CD14-positive monocyte (primary cell): ENCODE measurements at regions not wholly inside any gene's neighbourhood (a gene's known extent, or its start where the extent isn't known, plus 50 kb on each side); places are given as distances from the start of the nearest gene placed in this dataset.

Experiments used
- DNase-seq, 3 donors: peaks; one replicate each; pipeline ENCODE4 v3.0.0-alpha.2; 2011 to 2022
- H2AFZ ChIP-seq: 2 replicates; pipeline ENCODE4 v1.6.0; 2012; ENCODE audit warnings: mild to moderate bottlenecking, low read depth, low read length, inconsistent platforms; ENCODE audit not compliant: insufficient read depth, poor library complexity, severe bottlenecking
- H3K27ac ChIP-seq, 2 donors: 1 replicate in 1 of 2; 2 replicates in 1 of 2; pipeline ENCODE4 v1.5.1; 2012 to 2013; ENCODE audit warnings: low read length in 2 of 2, control low read depth in 1 of 2, inconsistent platforms in 1 of 2, low read depth in 1 of 2, mild to moderate bottlenecking in 1 of 2
- H3K27me3 ChIP-seq, 2 donors: one replicate each; pipeline versions ENCODE4 v1.6.0 to v1.6.1; 2011 to 2013; ENCODE audit warnings: low read length in 2 of 2; ENCODE audit not compliant: control insufficient read depth in 2 of 2, insufficient read depth in 2 of 2
- H3K36me3 ChIP-seq, 2 donors: replicated peaks in 1 of 2; 1 replicate in 1 of 2; 2 replicates in 1 of 2; pipeline versions ENCODE4 v1.5.1 to v1.6.1; 2012 to 2013; ENCODE audit warnings: low read length in 2 of 2, control low read depth in 1 of 2, inconsistent platforms in 1 of 2, mild to moderate bottlenecking in 1 of 2; ENCODE audit not compliant: insufficient read depth in 2 of 2, control insufficient read depth in 1 of 2
- H3K4me1 ChIP-seq, 2 donors: 1 replicate in 1 of 2; 2 replicates in 1 of 2; pipeline versions ENCODE4 v1.5.1 to v1.6.1; 2012 to 2013; ENCODE audit warnings: low read length in 2 of 2, control low read depth in 1 of 2, inconsistent platforms in 1 of 2, mild to moderate bottlenecking in 1 of 2, moderate library complexity in 1 of 2; ENCODE audit not compliant: insufficient read depth in 2 of 2, control insufficient read depth in 1 of 2
- H3K4me2 ChIP-seq: replicated peaks from 2 replicates; pipeline ENCODE3; 2012; ENCODE audit warnings: low read length, moderate library complexity, mild to moderate bottlenecking; ENCODE audit not compliant: poor library complexity, severe bottlenecking; ENCODE audit errors: extremely low read depth
- H3K4me3 ChIP-seq, 3 experiments: fragments of 200-600 bp in 1 of 3; sonication (generic) in 1 of 3; replicated peaks in 1 of 3; 1 replicate in 2 of 3; 2 replicates in 1 of 3; pipeline ENCODE4 v1.5.1; 2011 to 2013; ENCODE audit warnings: low read length in 3 of 3, mild to moderate bottlenecking in 3 of 3, control low read depth in 2 of 3, low read depth in 2 of 3, inconsistent platforms in 1 of 3, moderate library complexity in 1 of 3
- H3K79me2 ChIP-seq: 2 replicates; pipeline ENCODE4 v1.6.0; 2012; ENCODE audit warnings: mild to moderate bottlenecking, control low read depth, inconsistent platforms, low read length, moderate library complexity; ENCODE audit not compliant: insufficient read depth
- H3K9ac ChIP-seq: 2 replicates; pipeline ENCODE4 v1.6.0; 2017; ENCODE audit warnings: low read length, mild to moderate bottlenecking; ENCODE audit not compliant: insufficient read depth, poor library complexity, severe bottlenecking
- H3K9me3 ChIP-seq, 2 donors: replicated peaks in 1 of 2; 1 replicate in 1 of 2; 2 replicates in 1 of 2; pipeline versions ENCODE4 v1.5.1 to v1.6.1; 2012 to 2013; ENCODE audit warnings: low read length in 2 of 2, control low read depth in 1 of 2; ENCODE audit not compliant: control insufficient read depth in 1 of 2, insufficient read depth in 1 of 2
- H4K20me1 ChIP-seq: 2 replicates; pipeline ENCODE4 v1.6.0; 2012; ENCODE audit warnings: mild to moderate bottlenecking, low read length, control low read depth, moderate library complexity; ENCODE audit not compliant: insufficient read depth
- H3K27ac Mint-ChIP-seq, 7 donors: one replicate each; pipeline ENCODE4 v1.8.0; 2020; ENCODE audit warnings: mild to moderate bottlenecking in 7 of 7, mixed read lengths in 7 of 7, moderate library complexity in 6 of 7, inconsistent platforms in 2 of 7
- H3K27me3 Mint-ChIP-seq, 3 donors: one replicate each; pipeline ENCODE4 v1.8.0; 2021 to 2022; ENCODE audit warnings: low read depth in 3 of 3, mild to moderate bottlenecking in 3 of 3, mixed read lengths in 3 of 3, moderate library complexity in 3 of 3, inconsistent platforms in 1 of 3
- H3K36me3 Mint-ChIP-seq, 2 donors: one replicate each; pipeline ENCODE4 v1.8.0; 2020; ENCODE audit warnings: mixed read lengths in 2 of 2, inconsistent platforms in 1 of 2, mild to moderate bottlenecking in 1 of 2
- H3K4me1 Mint-ChIP-seq: one replicate; pipeline ENCODE4 v1.8.0; 2020; ENCODE audit warnings: mild to moderate bottlenecking, mixed read lengths
- H3K4me3 Mint-ChIP-seq, 2 donors: one replicate each; pipeline ENCODE4 v1.8.0; 2020; ENCODE audit warnings: mild to moderate bottlenecking in 2 of 2, mixed read lengths in 2 of 2, moderate library complexity in 1 of 2
- H3K9me3 Mint-ChIP-seq, 7 donors: one replicate each; pipeline ENCODE4 v1.8.0; 2020 to 2022; ENCODE audit warnings: mixed read lengths in 7 of 7, mild to moderate bottlenecking in 6 of 7, moderate library complexity in 6 of 7, inconsistent platforms in 2 of 7
- CTCF ChIP-seq: fragments of 200-600 bp; IDR thresholded peaks from one replicate; pipeline ENCODE4 v1.8.0; 2022; ENCODE audit warnings: antibody characterized with exemption, mild to moderate bottlenecking
- WGBS: methylation state at CpG from one replicate; pipeline ENCODE4 v1.1.5; 2013; ENCODE audit warnings: missing lambda C conversion rate; ENCODE audit not compliant: insufficient coverage; 5-methylcytosine and 5-hydroxymethylcytosine counted together
- intact Hi-C, 2 donors: fragments of 100-400 bp; cut with micrococcal nuclease; formaldehyde crosslinking; loops; one replicate each; pipeline versions ENCODE4 v1.15.0 to v1.15.1; 2023

DNA sequence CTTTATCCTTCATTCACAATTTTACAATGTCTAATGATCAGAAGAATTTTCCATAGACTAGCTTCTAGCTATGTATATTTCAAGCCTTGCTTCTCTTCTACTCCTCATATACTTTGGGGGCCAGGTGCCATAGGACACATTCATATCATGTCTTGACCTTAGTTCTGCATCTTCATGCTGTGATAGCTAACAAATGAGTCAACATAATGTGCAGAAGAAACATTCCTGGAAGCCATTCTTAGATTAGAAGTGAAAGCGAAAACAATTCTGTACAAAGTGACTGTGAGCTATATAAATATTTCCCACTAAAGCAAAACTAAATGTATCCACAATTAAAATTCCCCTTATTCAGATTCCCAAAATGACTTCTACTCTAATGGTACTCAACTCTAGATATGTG, 320.2 kb upstream of the NREP start:
- Histone ChIP-seq H3K27me3 (peaks cover 0 to 2% of the 10 kb centered on the region in 2 donors), H4K20me1 (no peaks in the 10 kb centered on the region), H3K4me2 (no peak overlapping the region), H3K9ac (no peak overlapping the region), H2AFZ (no peak overlapping the region), H3K79me2 (no peaks in the 10 kb centered on the region), H3K36me3 (no peaks in the 10 kb centered on the region), H3K9me3 (no peaks in the 10 kb centered on the region), H3K4me1 (no peaks in the 10 kb centered on the region), H3K4me3 (no peak overlapping the region), H3K27ac (no peak overlapping the region)
- H3K27ac Mint-ChIP-seq: no peak overlapping the region
- H3K9me3 Mint-ChIP-seq: peaks cover 0 to 8% (median 0%) of the 10 kb centered on the region in 7 donors
- intact Hi-C loops: no loop called here
- no peak for DNase-seq
- H3K4me1 Mint-ChIP-seq: no peaks in the 10 kb centered on the region
- no peak overlapping the region for H3K4me3 Mint-ChIP-seq
- no peaks in the 10 kb centered on the region for H3K36me3 Mint-ChIP-seq
- no peak for TF ChIP-seq CTCF
- no peaks in the 10 kb centered on the region for H3K27me3 Mint-ChIP-seq
- WGBS: no CpG with 5 or more reads among the region's 1 CpG

GRCh38 chr5:112070022-112070421, 313.0 kb upstream of the NREP start:
- Mint-ChIP-seq H3K4me3 (no peak overlapping the region), H3K4me1 (no peaks in the 10 kb centered on the region), H3K27ac (no peak overlapping the region), H3K27me3 (peaks cover 0 to 2% (median 0%) of the 10 kb centered on the region in 3 donors), H3K9me3 (peaks cover 0 to 4% (median 0%) of the 10 kb centered on the region in 7 donors), H3K36me3 (no peaks in the 10 kb centered on the region)
- intact Hi-C loops: no loop called here
- no peaks in the 10 kb centered on the region for H3K36me3 ChIP-seq
- no peak overlapping the region for H3K27ac ChIP-seq
- H3K4me3 ChIP-seq: no peak overlapping the region
- H3K4me2 ChIP-seq: no peak overlapping the region
- no peaks in the 10 kb centered on the region for H3K79me2 ChIP-seq
- H3K27me3 ChIP-seq: peaks cover 0 to 2% of the 10 kb centered on the region in 2 donors
- no peak overlapping the region for H3K9ac ChIP-seq
- no peak for DNase-seq
- no CpG with 5 or more reads among the region's 1 CpG for WGBS
- no peaks in the 10 kb centered on the region for H4K20me1 ChIP-seq
- no peak overlapping the region for H2AFZ ChIP-seq
- H3K9me3 ChIP-seq: no peaks in the 10 kb centered on the region
- TF ChIP-seq CTCF: no peak
- no peaks in the 10 kb centered on the region for H3K4me1 ChIP-seq
